ENCODE measurements at regions not wholly inside any gene's neighbourhood (a gene's known extent, or its start where the extent isn't known, plus 50 kb on each side); places are given as distances from the start of the nearest gene placed in this dataset.
"Not testable (repeated sequence)": the region's sequence is repeated elsewhere in the genome, so short reads cannot be mapped to it uniquely, and the experiment has no call there.

- no peak for FAIRE-seq
Observed at GRCh38 chr1:88608139-88608943, 75.7 kb upstream of the PKN2 start.

- FAIRE-seq: no peak
Observed at GRCh38 chr1:88609051-88609450, 75.0 kb upstream of the PKN2 start.

- FAIRE-seq: no peak
Observed at GRCh38 chr1:88610687-88611086, 73.4 kb upstream of the PKN2 start.

GRCh38 chr1:88612292-88612691 is 71.8 kb upstream of the PKN2 start:
- no peak for FAIRE-seq

- FAIRE-seq: no peak
Observed at GRCh38 chr1:88612773-88613172, 71.3 kb upstream of the PKN2 start.

- FAIRE-seq: no peak
Observed at GRCh38 chr1:88618331-88618730, 65.7 kb upstream of the PKN2 start.

GRCh38 chr1:88623101-88623500 is 61.0 kb upstream of the PKN2 start:
- not testable (repeated sequence) for FAIRE-seq

All from TTC549 (cell line).